ENCODE measurements at regions not wholly inside any gene's neighbourhood (a gene's known extent, or its start where the extent isn't known, plus 50 kb on each side); places are given as distances from the start of the nearest gene placed in this dataset.

- no peak for DNase-seq
These were observed 76.6 kb upstream of the DDX18 start for GRCh38 chr2:117737846-117738245.

GRCh38 chr2:117738991-117739839 is 75.3 kb upstream of the DDX18 start:
- no peak for DNase-seq

- no peak for DNase-seq
These were observed 69.0 kb upstream of the DDX18 start for GRCh38 chr2:117745537-117745936.

GRCh38 chr2:117755768-117756167 is 58.7 kb upstream of the DDX18 start:
- DNase-seq, result no peak

GRCh38 chr2:117760916-117761315 is 53.6 kb upstream of the DDX18 start:
- no peak for DNase-seq

- no peak for DNase-seq
These were observed 52.0 kb upstream of the DDX18 start for GRCh38 chr2:117762454-117762853.

GRCh38 chr2:117763804-117764203 is 50.7 kb upstream of the DDX18 start:
- no peak for DNase-seq

Data from NCI-H774 (cell line).